GM23248 (cell line): ENCODE measurements at regions not wholly inside any gene's neighbourhood (a gene's known extent, or its start where the extent isn't known, plus 50 kb on each side); places are given as distances from the start of the nearest gene placed in this dataset.

Experiments used
- DNase-seq: peaks from one replicate; pipeline ENCODE4 v3.0.0-alpha.2; 2015
- H2AFZ ChIP-seq: fragments of 200-600 bp; sonication (generic); 2 replicates; pipeline ENCODE4 v1.6.1; 2016; ENCODE audit warnings: antibody characterized with exemption
- H3F3A ChIP-seq: fragments of 200-600 bp; sonication (generic); 2 replicates; pipeline ENCODE4 v1.6.1; 2016; ENCODE audit warnings: mild to moderate bottlenecking, antibody characterized with exemption, mixed run types; ENCODE audit not compliant: insufficient read depth
- H3K27ac ChIP-seq: fragments of 200-600 bp; sonication (generic); 2 replicates; pipeline ENCODE4 v1.5.1; 2016; ENCODE audit warnings: mild to moderate bottlenecking
- H3K27me3 ChIP-seq: fragments of 200-600 bp; sonication (generic); replicated peaks from 2 replicates; pipeline ENCODE4 v1.6.1; 2016; ENCODE audit warnings: mild to moderate bottlenecking; ENCODE audit not compliant: insufficient read depth
- H3K36me3 ChIP-seq: fragments of 200-600 bp; sonication (generic); 2 replicates; pipeline ENCODE4 v1.6.1; 2016; ENCODE audit warnings: low read depth, mild to moderate bottlenecking
- H3K4me1 ChIP-seq: fragments of 200-600 bp; sonication (generic); 2 replicates; pipeline ENCODE4 v1.6.1; 2016; ENCODE audit warnings: mild to moderate bottlenecking; ENCODE audit not compliant: insufficient read depth
- H3K4me2 ChIP-seq: fragments of 200-600 bp; sonication (generic); one replicate; pipeline ENCODE4 v1.6.1; 2016; ENCODE audit warnings: mild to moderate bottlenecking; ENCODE audit not compliant: unreplicated experiment
- H3K4me3 ChIP-seq: fragments of 200-600 bp; sonication (generic); 2 replicates; pipeline ENCODE4 v1.5.1; 2016; ENCODE audit warnings: mild to moderate bottlenecking
- H3K79me2 ChIP-seq: fragments of 200-600 bp; sonication (generic); 2 replicates; pipeline ENCODE4 v1.6.1; 2016; ENCODE audit warnings: mild to moderate bottlenecking; ENCODE audit not compliant: insufficient read depth
- H3K9ac ChIP-seq: fragments of 200-600 bp; sonication (generic); 2 replicates; pipeline ENCODE4 v1.6.1; 2016; ENCODE audit warnings: mild to moderate bottlenecking
- H3K9me2 ChIP-seq: fragments of 200-600 bp; sonication (generic); 2 replicates; pipeline ENCODE4 v1.6.1; 2016; ENCODE audit warnings: mixed run types, mild to moderate bottlenecking, moderate library complexity; ENCODE audit not compliant: insufficient read depth
- H3K9me3 ChIP-seq: fragments of 200-600 bp; sonication (generic); one replicate; pipeline ENCODE4 v1.6.1; 2017; ENCODE audit warnings: low read depth
- H4K20me1 ChIP-seq: fragments of 200-600 bp; sonication (generic); 2 replicates; pipeline ENCODE4 v1.6.0; 2016; ENCODE audit not compliant: insufficient read depth
- EZH2 ChIP-seq: fragments of 200-600 bp; sonication (generic); IDR thresholded peaks from 2 replicates; pipeline ENCODE4 v1.6.1; 2018; ENCODE audit warnings: antibody characterized with exemption, mild to moderate bottlenecking; ENCODE audit not compliant: insufficient read depth, poor library complexity, severe bottlenecking
- EZH2phosphoT487 ChIP-seq: fragments of 200-600 bp; sonication (generic); IDR thresholded peaks from 2 replicates; pipeline ENCODE4 v1.6.1; 2018; ENCODE audit warnings: antibody characterized with exemption, moderate library complexity, mild to moderate bottlenecking, low read depth; ENCODE audit not compliant: insufficient read depth
- WGBS, 2 experiments: methylation state at CpG; one replicate each; pipeline ENCODE4 v1.1.6; 2015 to 2017; ENCODE audit warnings: low lambda C conversion rate in 2 of 2, low coverage in 1 of 2; ENCODE audit errors: missing lambda C conversion rate in 2 of 2; 5-methylcytosine and 5-hydroxymethylcytosine counted together
- in situ Hi-C: fragments of 300-500 bp; cut with MboI; formaldehyde crosslinking; loops from 2 replicates; pipeline ENCODE4 v1.15.0; 2020

- no peak for TF ChIP-seq EZH2phosphoT487
- WGBS, 2 experiments: 0 to 1% methylated on average over 3 of the region's 3 CpGs
- Histone ChIP-seq H3K4me3 (no peak overlapping the region), H3F3A (no peaks in the 10 kb centered on the region), H3K4me1 (no peaks in the 10 kb centered on the region), H3K27me3 (no peaks in the 10 kb centered on the region; the same call in 1 of the 2 replicates), H3K27ac (no peak overlapping the region), H3K9me3 (no peaks in the 10 kb centered on the region), H4K20me1 (no peaks in the 10 kb centered on the region), H3K79me2 (no peaks in the 10 kb centered on the region), H3K36me3 (no peaks in the 10 kb centered on the region), H3K9ac (no peak overlapping the region), H3K4me2 (no peak overlapping the region), H3K9me2 (no peaks in the 10 kb centered on the region), H2AFZ (no peak overlapping the region)
- in situ Hi-C loops: no loop called here
- no peak for DNase-seq
These were observed 112.9 kb upstream of the TOP1 start for GRCh38 chr20:40915756-40916155.

GRCh38 chr20:40916276-40916675, 112.3 kb upstream of the TOP1 start:
- H3K27ac ChIP-seq: no peak overlapping the region
- H3K36me3 ChIP-seq: no peaks in the 10 kb centered on the region
- H2AFZ ChIP-seq: no peak overlapping the region
- H3K79me2 ChIP-seq: no peaks in the 10 kb centered on the region
- H3K4me2 ChIP-seq: no peak overlapping the region
- H3K4me1 ChIP-seq: no peaks in the 10 kb centered on the region
- no peaks in the 10 kb centered on the region for H4K20me1 ChIP-seq
- in situ Hi-C loops: no loop called here
- no peak for DNase-seq
- H3K9me3 ChIP-seq: no peaks in the 10 kb centered on the region
- WGBS, 2 experiments: 0 to 2% methylated on average over 1 of the region's 1 CpG
- H3K27me3 ChIP-seq: no peaks in the 10 kb centered on the region; the same call in 1 of the 2 replicates
- H3F3A ChIP-seq: no peaks in the 10 kb centered on the region
- H3K9me2 ChIP-seq: no peaks in the 10 kb centered on the region
- no peak overlapping the region for H3K4me3 ChIP-seq
- H3K9ac ChIP-seq: no peak overlapping the region
- TF ChIP-seq EZH2 (no peak), EZH2phosphoT487 (no peak)

- DNase-seq: no peak
- Histone ChIP-seq H3K9me2 (no peaks in the 10 kb centered on the region), H3K9me3 (no peaks in the 10 kb centered on the region), H3K79me2 (no peaks in the 10 kb centered on the region), H3K9ac (no peak overlapping the region), H3F3A (no peaks in the 10 kb centered on the region), H3K4me2 (no peak overlapping the region), H4K20me1 (no peaks in the 10 kb centered on the region), H3K27ac (no peak overlapping the region), H3K4me3 (no peak overlapping the region), H2AFZ (no peak overlapping the region), H3K4me1 (no peaks in the 10 kb centered on the region), H3K36me3 (no peaks in the 10 kb centered on the region), H3K27me3 (no peaks in the 10 kb centered on the region; the same call in 1 of the 2 replicates)
- in situ Hi-C loops: no loop called here
- TF ChIP-seq EZH2 (no peak), EZH2phosphoT487 (no peak)
- 44 to 51% methylated on average over 2 of the region's 2 CpGs for WGBS, 2 experiments
These were observed 108.3 kb upstream of the TOP1 start for GRCh38 chr20:40920291-40920690.

DNA sequence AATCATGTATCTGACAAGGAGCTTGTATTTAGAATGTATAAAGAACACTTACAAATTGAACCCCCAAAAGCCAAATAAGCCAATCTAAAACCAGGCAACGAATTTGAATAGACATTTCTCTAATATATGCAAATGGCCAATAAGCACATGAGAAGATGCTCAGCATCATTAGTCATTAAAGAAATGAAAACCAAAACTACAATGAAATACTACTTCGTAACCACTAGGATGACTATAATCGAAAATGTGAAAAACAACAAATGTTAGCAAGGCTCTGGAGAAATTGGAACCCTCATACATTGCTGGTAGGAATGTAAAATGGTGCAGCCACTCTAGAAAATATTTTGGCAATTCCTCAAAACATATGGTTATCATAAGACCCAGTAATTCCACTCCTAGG, 105.8 kb upstream of the TOP1 start:
- Histone ChIP-seq H3F3A (no peaks in the 10 kb centered on the region), H2AFZ (no peak overlapping the region), H3K27me3 (no peaks in the 10 kb centered on the region), H3K79me2 (no peaks in the 10 kb centered on the region), H3K9me2 (no peaks in the 10 kb centered on the region), H3K9me3 (no peaks in the 10 kb centered on the region), H3K36me3 (no peaks in the 10 kb centered on the region), H3K27ac (no peak overlapping the region), H3K4me3 (no peak overlapping the region), H3K9ac (no peak overlapping the region), H3K4me2 (no peak overlapping the region), H3K4me1 (no peaks in the 10 kb centered on the region), H4K20me1 (no peaks in the 10 kb centered on the region)
- WGBS, 2 experiments: 59 to 60% methylated on average over 3 of the region's 3 CpGs
- no peak for TF ChIP-seq EZH2
- no peak for TF ChIP-seq EZH2phosphoT487
- DNase-seq: no peak
- in situ Hi-C loops: no loop called here
